NOMO-1 treated with DMSO at 0.1 percent for 48 hours (cell line): ENCODE measurements at regions not wholly inside any gene's neighbourhood (a gene's known extent, or its start where the extent isn't known, plus 50 kb on each side); places are given as distances from the start of the nearest gene placed in this dataset.
A peak's percentile ranks its signal among the peaks of the same experiment; 100 is the strongest.

Experiments
- DNase-seq: peaks from one replicate; lab custom pipeline; 2025; ENCODE audit not compliant: unreplicated experiment; lab: John Stamatoyannopoulos, UW

DNA sequence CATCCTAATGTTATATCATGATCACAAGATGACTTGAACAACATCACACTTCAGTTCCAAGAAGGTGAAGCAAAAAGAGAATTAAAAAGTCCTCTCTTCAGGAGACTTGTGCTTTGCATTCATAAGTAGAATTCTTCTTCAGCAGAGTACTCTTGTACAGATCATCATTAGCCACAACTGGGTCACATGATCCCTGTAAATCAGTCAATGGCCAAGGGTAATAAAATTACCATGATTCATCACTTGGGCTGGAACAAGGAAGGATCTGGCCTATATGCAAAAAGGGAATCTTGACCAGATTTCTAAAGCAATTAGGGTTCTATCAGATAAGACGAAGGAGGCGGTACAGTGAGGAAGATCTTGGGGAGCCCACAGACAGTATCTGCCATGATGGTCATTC, 458.0 kb upstream of the DEPDC1 start:
- DNase-seq: no peak

- no peak for DNase-seq
These were observed 458.5 kb upstream of the DEPDC1 start for GRCh38 chr1:68955424-68955823.

- DNase-seq: no peak
These were observed 462.1 kb upstream of the DEPDC1 start for GRCh38 chr1:68958958-68959357.

- no peak for DNase-seq
These were observed 462.7 kb upstream of the DEPDC1 start for GRCh38 chr1:68959461-68960030.

GRCh38 chr1:68961143-68961542, 464.3 kb upstream of the DEPDC1 start:
- DNase-seq: no peak

GRCh38 chr1:68963353-68963752, 466.5 kb upstream of the DEPDC1 start:
- no peak for DNase-seq

GRCh38 chr1:68969441-68969840, 472.6 kb upstream of the DEPDC1 start:
- DNase-seq: no peak

- DNase-seq: no peak
These were observed 473.7 kb upstream of the DEPDC1 start for GRCh38 chr1:68970571-68970970.

GRCh38 chr1:68973459-68974244, 476.8 kb upstream of the DEPDC1 start:
- DNase-seq: peak; percentile 1

- DNase-seq: no peak
These were observed 477.6 kb upstream of the DEPDC1 start for GRCh38 chr1:68974447-68974846.

DNA sequence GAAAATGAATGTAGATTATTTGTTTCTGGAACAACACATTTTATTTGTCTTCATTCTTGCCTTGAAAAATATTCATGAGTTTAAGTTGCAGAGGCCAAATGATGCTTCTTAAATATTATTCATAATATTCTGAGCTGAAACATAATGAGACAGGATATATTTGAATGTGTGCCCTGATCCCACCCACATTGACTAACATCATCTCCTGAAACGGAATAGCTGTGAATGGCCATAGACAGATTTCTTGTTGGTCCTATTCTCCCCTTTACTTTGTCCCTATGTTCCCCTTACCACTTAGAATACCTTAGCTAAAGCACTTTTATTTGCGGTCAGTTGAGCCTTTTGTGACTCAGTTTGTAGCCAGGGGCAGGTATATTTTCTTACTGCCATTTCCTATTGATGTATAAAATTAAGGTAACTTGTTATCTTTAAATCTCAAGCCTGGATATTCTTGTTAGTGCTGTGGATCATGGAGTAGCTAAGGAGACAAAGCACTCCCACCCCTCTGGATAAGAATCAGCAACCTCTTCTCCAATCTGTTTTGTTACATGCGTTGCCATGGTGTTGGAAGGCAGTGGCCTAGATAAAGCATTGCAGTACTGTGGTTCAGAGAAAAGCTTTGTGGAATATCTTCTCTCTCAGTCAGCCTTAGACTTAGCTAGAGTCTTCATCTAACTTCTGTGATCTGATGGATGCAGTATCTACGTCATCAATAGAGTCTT, 478.5 kb upstream of the DEPDC1 start:
- DNase-seq: no peak

GRCh38 chr1:68976916-68977610, 480.2 kb upstream of the DEPDC1 start:
- DNase-seq: no peak

- no peak for DNase-seq
These were observed 483.0 kb upstream of the DEPDC1 start for GRCh38 chr1:68979891-68980290.

- DNase-seq: no peak
These were observed 487.4 kb upstream of the DEPDC1 start for GRCh38 chr1:68984289-68984688.

DNA sequence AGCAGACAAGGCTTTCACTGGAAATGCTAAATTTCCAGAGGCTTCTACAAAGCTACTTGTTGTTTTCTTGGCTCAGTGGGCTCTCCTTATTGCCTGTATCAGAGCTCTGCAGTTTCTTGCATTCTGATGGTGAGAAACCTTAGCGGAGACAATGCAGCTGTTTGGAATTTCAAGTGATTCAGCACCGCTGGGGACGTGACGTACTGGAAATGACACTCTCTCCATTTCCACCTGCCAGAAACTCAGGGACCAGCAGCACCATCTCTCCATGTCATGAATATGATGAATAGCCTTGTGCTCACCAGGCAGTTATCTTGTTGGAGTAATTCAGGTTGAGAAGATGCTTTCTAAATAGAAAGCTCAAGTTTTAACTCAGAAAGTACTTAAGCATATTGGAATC, 497.2 kb upstream of the DEPDC1 start:
- no peak for DNase-seq

DNA sequence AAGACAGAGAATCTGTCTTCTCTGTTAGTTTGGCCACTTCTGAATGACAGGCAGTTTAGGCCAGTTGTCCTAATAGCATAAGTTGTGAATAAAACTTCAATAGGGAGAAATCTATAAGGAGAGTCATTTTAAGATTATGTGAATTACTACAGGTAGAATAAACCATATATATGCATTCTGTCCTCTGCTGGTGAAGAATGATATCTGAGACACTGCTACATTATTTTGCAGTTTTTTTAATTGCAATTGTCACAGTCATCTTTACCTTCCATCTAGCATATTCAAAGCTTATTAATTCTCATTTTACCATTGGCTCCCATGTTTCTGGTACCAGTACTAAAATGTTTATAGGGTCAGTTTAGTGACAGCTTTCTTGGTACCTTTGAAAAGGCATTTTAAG, 519.6 kb upstream of the DEPDC1 start:
- DNase-seq: no peak

GRCh38 chr1:69029649-69030048, 532.8 kb upstream of the DEPDC1 start:
- no peak for DNase-seq

DNA sequence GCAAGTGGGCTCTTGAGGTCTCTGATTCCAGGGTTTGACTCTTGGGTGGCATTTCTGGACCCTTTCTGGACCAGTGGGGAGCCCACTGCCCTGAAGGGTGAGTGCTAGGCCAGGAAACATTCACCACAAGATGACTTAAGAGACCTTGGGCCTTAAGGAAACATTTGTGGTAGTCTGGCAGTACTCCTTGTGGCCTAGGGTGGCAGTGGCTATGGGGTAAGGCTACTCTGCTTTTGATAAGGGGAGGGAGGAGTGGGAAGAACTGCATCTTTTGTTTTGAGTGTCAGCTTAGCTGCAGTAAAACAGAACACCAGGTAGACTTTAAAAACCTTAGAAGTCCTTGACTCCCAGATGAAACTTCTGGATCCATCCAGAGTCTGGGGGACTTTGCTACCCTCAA, 529.3 kb upstream of the LRRC7 start:
- DNase-seq: no peak

DNA sequence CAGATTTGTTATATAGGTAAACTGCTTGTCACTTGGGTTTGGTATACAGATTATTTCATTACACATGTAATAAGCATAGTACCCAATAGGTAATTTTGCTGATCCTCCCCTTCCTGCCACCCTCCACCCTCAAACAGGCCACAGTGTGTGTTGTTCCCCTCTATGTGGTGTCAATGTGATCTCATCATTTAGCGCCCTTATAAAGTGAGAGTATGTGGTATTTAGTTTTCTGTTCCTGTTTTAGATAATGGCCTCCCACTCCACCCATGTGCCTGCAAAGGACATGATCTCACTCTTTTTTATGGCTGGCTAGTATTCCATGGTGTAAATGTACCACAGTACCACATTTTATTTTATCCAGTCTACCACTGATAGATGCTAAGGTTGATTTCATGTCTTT, 522.1 kb upstream of the LRRC7 start:
- DNase-seq: no peak

GRCh38 chr1:69055194-69055593, 512.5 kb upstream of the LRRC7 start:
- DNase-seq: no peak

DNA sequence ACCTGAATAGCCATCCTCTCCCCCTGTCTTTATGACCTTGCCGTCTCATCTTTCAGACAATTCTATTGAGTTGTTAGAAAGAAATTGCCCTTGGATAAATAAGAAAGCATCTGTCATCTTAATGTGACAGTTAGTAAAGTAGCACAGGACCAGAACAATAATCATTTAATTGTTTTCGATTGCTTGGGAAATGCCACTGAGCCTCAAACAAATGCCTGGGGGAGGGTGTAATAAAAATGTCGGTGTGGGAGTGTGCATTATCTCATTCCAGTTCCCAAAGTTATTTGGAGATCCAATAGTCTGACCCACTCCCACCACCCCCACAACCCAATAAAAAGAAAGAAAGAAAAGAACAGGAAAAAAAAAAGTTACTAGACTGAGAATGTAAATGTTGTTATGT, 509.3 kb upstream of the LRRC7 start:
- DNase-seq: no peak
